GM21390 (cell line): ENCODE measurements at regions not wholly inside any gene's neighbourhood (a gene's known extent, or its start where the extent isn't known, plus 50 kb on each side); places are given as distances from the start of the nearest gene placed in this dataset.
"Not testable (repeated sequence)": the region's sequence is repeated elsewhere in the genome, so short reads cannot be mapped to it uniquely, and the experiment has no call there.

Experiments used
- ATAC-seq: cut with Tn5 transposase; IDR thresholded peaks from one replicate; pipeline ENCODE4 v1.9.1; 2021; ENCODE audit not compliant: unreplicated experiment

- no peak for ATAC-seq
Measured at GRCh38 chr4:141290771-141291170, 70.1 kb downstream of the ZNF330 start.

- ATAC-seq: no peak
Measured at GRCh38 chr4:141294306-141294705, 73.6 kb downstream of the ZNF330 start.

GRCh38 chr4:141301216-141301615, 80.5 kb downstream of the ZNF330 start:
- ATAC-seq: no peak

- no peak for ATAC-seq
Measured at GRCh38 chr4:141302924-141303323, 82.2 kb downstream of the ZNF330 start.

- no peak for ATAC-seq
Measured at GRCh38 chr4:141304346-141304745, 83.7 kb downstream of the ZNF330 start.

- ATAC-seq: no peak
Measured at GRCh38 chr4:141306331-141306730, 85.6 kb downstream of the ZNF330 start.

- peak; percentile 100 for ATAC-seq
Measured at GRCh38 chr4:141307241-141307689, 86.6 kb downstream of the ZNF330 start.

- ATAC-seq: no peak
Measured at GRCh38 chr4:141309874-141310273, 89.2 kb downstream of the ZNF330 start.

- no peak for ATAC-seq
Measured at GRCh38 chr4:141311246-141312204, 90.8 kb downstream of the ZNF330 start.

GRCh38 chr4:141314627-141315026, 93.9 kb downstream of the ZNF330 start:
- no peak for ATAC-seq

- ATAC-seq: no peak
Measured at GRCh38 chr4:141328560-141329173, 108.0 kb downstream of the ZNF330 start.

GRCh38 chr4:141329174-141329569, 108.5 kb downstream of the ZNF330 start:
- ATAC-seq: no peak

- ATAC-seq: no peak
Measured at GRCh38 chr4:141330616-141331015, 109.9 kb downstream of the ZNF330 start.

GRCh38 chr4:141331534-141332358, 111.1 kb downstream of the ZNF330 start:
- ATAC-seq: no peak

GRCh38 chr4:141332359-141333181, 111.9 kb downstream of the ZNF330 start:
- ATAC-seq: not testable (repeated sequence)

- not testable (repeated sequence) for ATAC-seq
Measured at GRCh38 chr4:141333456-141334230, 112.9 kb downstream of the ZNF330 start.

GRCh38 chr4:141335166-141335565, 114.5 kb downstream of the ZNF330 start:
- ATAC-seq: no peak

GRCh38 chr4:141338238-141338637, 117.5 kb downstream of the ZNF330 start:
- no peak for ATAC-seq

GRCh38 chr4:141339391-141339790, 118.7 kb downstream of the ZNF330 start:
- no peak for ATAC-seq

- no peak for ATAC-seq
Measured at GRCh38 chr4:141339966-141340365, 119.3 kb downstream of the ZNF330 start.
